ENCODE measurements at regions not wholly inside any gene's neighbourhood (a gene's known extent, or its start where the extent isn't known, plus 50 kb on each side); places are given as distances from the start of the nearest gene placed in this dataset.
"Not testable (repeated sequence)": the region's sequence is repeated elsewhere in the genome, so short reads cannot be mapped to it uniquely, and the experiment has no call there.

DNA sequence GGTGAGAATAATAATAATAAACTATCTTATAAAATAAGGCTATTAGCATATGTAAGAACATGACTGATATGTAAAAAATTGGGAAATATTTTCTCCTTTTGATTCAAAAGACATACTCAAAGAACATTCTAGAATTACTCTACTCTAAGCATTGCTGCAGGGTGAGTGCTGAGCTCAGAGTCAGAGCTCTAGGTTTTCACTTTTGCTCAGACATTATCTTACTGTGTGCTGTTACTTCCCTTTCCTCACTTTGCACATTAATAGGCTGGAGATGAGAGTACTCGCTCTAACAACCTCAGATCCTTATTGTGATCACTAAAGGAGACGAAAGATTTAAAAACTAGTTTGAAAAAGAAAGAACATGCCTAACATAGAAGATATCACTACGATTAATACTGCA is 99.4 kb upstream of the C9orf72 start:
- no peak for DNase-seq (ENCODE audit: low read depth in 2 of 2)

GRCh38 chr9:27673641-27674040 is 100.4 kb upstream of the C9orf72 start:
- no peak for DNase-seq (ENCODE audit: low read depth in 2 of 2)

GRCh38 chr9:27675354-27675753 is 102.1 kb upstream of the C9orf72 start:
- no peak for DNase-seq (ENCODE audit: low read depth in 2 of 2)

DNA sequence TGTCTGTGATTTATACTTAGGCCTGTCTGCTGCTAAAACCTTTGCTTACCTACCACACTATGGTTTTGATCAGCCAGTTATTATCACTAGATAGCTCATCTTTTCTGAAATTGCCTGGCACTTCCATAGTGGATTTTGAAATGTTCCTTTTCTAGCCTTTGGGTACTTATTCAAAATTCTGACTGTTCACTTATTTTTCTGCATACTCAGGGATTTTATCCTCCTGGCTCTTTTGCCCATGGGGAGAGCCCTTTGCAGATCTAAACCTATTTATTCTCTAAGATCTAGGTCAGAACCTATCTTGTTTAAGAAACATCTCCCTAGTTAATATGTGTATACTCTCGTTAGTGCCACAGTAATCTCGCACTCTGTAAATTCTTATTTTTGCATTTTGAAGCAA is 103.5 kb upstream of the C9orf72 start:
- DNase-seq (ENCODE audit: low read depth in 2 of 2), result no peak

DNA sequence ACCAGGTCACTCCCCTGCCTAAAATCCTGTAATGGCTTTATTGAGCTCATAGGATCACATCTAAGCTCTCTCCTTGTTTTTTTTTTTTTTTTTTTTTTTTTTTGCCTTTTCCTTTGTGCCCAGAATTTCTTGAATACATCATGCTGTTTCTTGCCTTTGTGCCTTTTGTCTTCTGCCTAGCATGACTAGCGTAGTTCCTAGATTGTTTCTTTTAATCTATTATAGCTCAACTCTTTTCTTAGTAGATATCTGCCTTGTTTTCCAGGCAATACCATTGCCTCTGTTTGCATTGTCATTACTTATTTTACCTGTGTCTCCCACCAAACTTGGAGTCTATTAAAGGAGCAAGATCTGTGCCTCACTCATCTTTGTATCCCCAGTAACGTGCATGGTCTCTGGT is 106.1 kb upstream of the C9orf72 start:
- no peak for DNase-seq (ENCODE audit: low read depth in 2 of 2)

GRCh38 chr9:27683181-27683580 is 109.9 kb upstream of the C9orf72 start:
- DNase-seq (ENCODE audit: low read depth in 2 of 2), result no peak

GRCh38 chr9:27688954-27689353 is 115.7 kb upstream of the C9orf72 start:
- DNase-seq (ENCODE audit: low read depth in 2 of 2), result no peak

DNA sequence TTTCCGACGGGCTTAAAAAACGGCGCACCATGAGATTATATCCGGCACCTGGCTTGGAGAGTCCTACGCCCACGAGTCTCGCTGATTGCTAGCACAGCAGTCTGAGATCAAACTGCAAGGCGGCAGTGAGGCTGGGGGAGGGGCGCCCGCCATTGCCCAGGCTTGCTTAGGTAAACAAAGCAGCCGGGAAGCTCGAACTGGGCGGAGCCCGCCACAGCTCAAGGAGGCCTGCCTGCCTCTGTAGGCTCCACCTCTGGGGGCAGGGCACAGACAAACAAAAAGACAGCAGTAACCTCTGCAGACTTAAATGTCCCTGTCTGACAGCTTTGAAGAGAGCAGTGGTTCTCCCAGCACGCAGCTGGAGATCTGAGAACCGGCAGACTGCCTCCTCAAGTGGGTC is 117.5 kb upstream of the C9orf72 start:
- DNase-seq (ENCODE audit: low read depth in 2 of 2), result not testable (repeated sequence)

GRCh38 chr9:27699621-27700020 is 126.3 kb upstream of the C9orf72 start:
- no peak for DNase-seq (ENCODE audit: low read depth in 2 of 2)

DNA sequence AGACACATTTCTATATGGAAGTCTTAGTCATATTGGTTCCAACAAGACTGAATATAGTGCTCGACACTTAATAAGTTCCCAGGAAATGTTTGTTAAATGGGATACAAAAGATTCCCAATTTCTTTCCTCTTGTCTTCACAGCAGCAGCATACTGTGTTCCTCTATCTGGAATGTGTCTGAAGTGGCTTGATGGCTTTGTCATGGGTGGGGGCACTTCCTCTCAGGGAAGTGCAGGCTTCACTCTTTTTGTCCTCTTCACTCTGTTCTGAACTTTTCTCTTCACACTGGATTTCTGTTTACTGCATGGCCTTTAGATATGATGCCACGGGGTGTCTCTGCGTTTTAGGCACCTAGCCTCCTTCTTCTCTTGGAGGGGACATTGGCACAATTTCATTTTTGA is 127.7 kb upstream of the C9orf72 start:
- no peak for DNase-seq (ENCODE audit: low read depth in 2 of 2)

GRCh38 chr9:27701587-27701986 is 128.3 kb upstream of the C9orf72 start:
- no peak for DNase-seq (ENCODE audit: low read depth in 2 of 2)

DNA sequence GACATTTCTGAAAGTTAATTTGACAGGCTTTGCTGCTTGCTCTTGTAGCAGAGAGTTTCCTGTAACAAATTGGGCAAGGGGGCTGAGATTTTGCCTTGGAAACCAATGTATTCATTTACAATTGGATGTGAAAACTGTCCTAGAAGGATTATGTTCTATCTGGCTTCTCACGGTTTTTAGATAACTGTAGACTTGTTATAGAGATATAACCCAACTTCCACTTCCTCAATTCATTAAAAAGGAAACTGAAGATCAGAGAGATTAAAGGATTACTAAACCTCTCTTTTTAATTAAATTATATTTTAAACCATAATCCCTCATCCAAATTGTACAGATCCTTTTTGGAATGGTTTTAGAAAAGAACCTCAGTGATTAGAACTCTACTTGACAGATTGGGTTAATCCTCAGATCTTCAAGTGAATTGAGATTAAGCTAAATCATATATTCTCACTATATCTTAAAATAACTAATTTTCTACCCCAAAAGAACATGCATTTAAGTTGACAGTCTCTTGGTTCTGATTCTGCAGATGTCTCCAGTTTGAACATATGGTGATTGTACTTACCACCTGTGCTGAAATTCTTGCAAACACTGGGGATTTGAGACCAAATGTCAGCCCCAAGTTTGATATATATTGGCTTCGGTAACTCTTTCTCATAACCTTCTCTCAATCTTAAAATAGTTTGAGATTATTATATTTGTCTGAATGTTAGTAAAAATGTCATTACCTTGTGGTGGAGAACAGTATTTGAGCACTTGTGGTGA is 130.1 kb upstream of the C9orf72 start:
- no peak for DNase-seq (ENCODE audit: low read depth in 2 of 2)

- no peak for DNase-seq (ENCODE audit: low read depth in 2 of 2)
These were observed 138.0 kb upstream of the C9orf72 start for GRCh38 chr9:27711241-27711640.

DNA sequence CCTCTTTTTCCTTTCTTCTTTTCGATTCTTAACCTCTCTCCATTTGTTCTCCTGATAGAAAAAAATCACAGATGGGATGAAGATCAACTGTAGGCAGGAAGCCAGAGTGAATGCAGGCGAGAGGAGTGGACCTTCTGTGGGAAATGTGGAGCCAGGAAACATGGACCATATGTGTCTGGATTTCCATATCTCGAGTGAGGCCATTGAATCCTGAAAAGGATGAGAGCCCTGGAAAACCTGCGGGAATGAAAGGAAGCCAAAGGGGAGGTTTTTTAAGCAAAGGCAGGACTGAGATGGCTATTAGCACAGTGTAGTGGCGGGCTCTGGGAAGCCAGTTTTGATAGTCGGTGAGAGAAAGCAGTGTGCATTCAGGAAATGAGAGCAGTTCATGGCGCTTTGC is 139.5 kb upstream of the C9orf72 start:
- no peak for DNase-seq (ENCODE audit: low read depth in 2 of 2)

- DNase-seq (ENCODE audit: low read depth in 2 of 2), result no peak
These were observed 141.1 kb upstream of the C9orf72 start for GRCh38 chr9:27714388-27714787.

DNA sequence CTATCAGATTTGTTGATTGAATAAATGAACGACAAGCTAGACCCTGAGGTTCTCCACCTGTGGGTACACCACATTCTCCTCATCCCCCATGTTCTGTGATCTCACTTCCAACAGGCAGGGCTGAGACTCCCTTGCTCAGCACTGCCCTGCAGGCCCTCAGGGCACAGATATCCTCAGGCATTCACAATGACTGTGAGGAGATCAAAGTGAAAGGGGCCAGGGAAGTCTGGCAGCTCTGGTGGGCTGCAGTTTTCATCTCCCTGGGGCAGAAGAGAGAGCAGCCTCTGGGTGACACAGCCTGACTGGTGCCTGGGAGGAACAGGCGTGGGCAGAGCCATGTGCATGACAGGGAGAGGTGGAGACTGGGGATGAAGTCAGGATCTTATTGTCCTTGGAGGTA is 142.4 kb upstream of the C9orf72 start:
- DNase-seq (ENCODE audit: low read depth in 2 of 2), result no peak

GRCh38 chr9:27717991-27718390 is 144.7 kb upstream of the C9orf72 start:
- no peak for DNase-seq (ENCODE audit: low read depth in 2 of 2)

- no peak for DNase-seq (ENCODE audit: low read depth in 2 of 2)
These were observed 146.4 kb upstream of the C9orf72 start for GRCh38 chr9:27719711-27720110.

DNA sequence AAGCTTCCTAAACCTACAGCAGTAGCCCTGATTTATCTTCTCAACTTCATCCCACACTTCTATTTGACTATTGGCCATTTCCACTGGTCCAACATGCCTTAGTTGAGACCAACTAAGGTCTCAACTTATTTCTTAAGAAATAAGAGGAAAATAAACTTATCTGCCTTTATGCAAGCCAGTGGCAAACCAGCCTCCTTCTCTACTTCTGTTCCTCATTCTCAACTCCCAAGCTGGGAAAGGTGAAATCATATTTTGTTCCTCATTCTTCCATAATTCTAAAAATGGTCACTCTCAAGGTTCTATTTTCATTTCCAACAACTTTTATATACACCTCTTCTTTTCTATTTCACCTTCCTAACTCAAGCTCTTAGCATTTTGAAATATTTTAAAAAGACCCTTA is 149.6 kb upstream of the C9orf72 start:
- DNase-seq (ENCODE audit: low read depth in 2 of 2), result no peak

GRCh38 chr9:27726244-27727081 is 153.2 kb upstream of the C9orf72 start:
- DNase-seq (ENCODE audit: low read depth in 2 of 2), result peak; percentile 3 to 49

DNA sequence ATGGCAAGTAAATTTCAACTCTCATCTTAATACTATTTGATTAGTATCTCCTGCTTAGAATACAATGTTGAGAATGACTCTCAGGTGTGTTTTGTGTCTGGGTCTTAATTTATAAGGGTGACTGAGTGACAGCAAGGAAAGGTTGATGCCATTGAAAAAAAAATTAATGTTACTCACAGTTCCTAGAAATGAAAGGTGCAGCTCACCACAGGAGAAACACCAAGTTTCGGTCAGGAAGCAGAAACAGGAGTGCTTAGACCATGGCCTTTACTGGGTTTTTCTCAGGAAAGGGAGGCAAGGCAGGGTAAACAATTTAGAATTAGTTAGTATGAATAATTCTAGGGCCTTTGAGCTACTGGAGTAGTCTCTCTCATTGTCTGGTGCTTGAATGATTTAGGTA is 159.2 kb upstream of the C9orf72 start:
- DNase-seq (ENCODE audit: low read depth in 2 of 2), result no peak

- no peak for DNase-seq (ENCODE audit: low read depth in 2 of 2)
These were observed 170.2 kb upstream of the C9orf72 start for GRCh38 chr9:27743490-27743889.

DNA sequence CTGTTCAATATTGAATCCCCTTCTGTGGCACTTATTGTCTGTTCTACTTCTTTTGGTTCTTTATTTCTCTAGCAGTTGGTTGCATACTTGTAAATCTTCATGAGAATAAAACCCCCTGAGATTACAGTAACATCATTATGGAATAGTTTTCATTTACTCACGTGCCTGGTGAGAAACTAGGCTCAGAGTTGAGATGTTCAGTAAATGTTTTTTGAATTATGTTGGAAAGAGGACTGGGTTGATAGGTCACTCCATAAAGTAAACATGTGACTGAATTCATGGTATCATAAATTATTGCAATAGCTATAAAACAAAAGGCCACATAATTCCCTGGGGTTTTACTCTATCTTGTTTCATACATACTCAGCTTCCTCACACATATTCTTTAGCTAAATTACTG is 174.2 kb upstream of the C9orf72 start:
- DNase-seq (ENCODE audit: low read depth in 2 of 2), result no peak

Measured in stimulated activated CD4-positive, alpha-beta T cell treated with anti-CD3 and anti-CD28 coated beads, Interleukin-12 subunit alpha, Interleukin-12 subunit beta, amount 100 ng/mL, for 24 hours (primary cell).